IPS-15b (cell line): ENCODE measurements at regions not wholly inside any gene's neighbourhood (a gene's known extent, or its start where the extent isn't known, plus 50 kb on each side); places are given as distances from the start of the nearest gene placed in this dataset.

Source experiments
- H3K27me3 ChIP-seq: one replicate; pipeline ENCODE4 v1.6.1; 2013; ENCODE audit warnings: low read length; ENCODE audit not compliant: control insufficient read depth, insufficient read depth
- H3K36me3 ChIP-seq: one replicate; pipeline ENCODE4 v1.6.1; 2013; ENCODE audit warnings: low read length; ENCODE audit not compliant: control insufficient read depth, insufficient read depth
- H3K4me1 ChIP-seq: one replicate; pipeline ENCODE4 v1.6.1; 2013; ENCODE audit warnings: mild to moderate bottlenecking, low read length; ENCODE audit not compliant: control insufficient read depth, insufficient read depth
- H3K4me3 ChIP-seq: one replicate; pipeline ENCODE4 v1.5.1; 2013; ENCODE audit warnings: low read depth, low read length
- H3K9ac ChIP-seq: one replicate; pipeline ENCODE4 v1.6.1; 2013; ENCODE audit warnings: low read depth, mild to moderate bottlenecking, low read length
- H3K9me3 ChIP-seq: one replicate; pipeline ENCODE4 v1.6.1; 2013; ENCODE audit warnings: mild to moderate bottlenecking, low read length; ENCODE audit not compliant: control insufficient read depth, insufficient read depth

DNA sequence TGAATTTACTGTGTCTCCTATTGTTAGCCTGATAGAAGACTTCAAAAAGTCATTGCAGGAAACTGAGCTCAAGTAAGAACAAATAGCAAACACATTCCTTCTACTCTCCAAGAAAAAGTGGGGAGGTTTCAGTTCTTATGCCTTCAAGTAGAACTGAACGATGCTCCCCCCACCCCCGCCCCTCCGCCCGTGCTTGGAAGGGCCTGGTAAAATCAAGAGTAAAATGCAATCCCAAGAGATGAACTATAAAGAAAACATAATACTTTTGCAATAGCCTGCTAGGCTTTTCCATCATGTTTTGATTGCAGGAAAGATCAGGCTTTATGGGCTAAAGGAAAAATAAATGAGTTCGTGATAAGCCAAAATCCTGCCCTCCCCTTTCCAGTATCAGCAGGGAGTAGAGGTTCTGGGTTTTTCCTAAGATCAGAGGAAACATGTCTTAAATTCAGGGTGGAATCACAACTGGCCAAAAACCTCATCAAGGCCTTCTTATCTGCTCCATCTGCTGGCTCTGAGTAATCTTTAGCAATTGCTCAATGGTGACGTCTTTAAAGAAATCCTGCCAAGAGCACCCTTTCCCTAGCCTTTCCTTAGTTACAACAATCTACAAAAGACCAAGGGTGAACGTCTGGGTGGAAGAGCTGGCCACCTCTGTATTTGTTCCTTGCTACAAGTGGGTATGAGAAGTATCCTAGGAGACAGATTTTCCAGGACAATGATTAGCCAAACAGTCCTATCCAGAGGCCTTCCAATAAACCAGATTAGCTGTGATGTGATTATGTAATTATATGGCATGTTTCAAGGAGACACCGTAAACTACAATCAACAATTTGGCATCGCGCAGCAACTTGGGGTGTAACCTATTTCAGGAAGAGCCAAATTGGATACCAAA lies 66.3 kb upstream of the FAM9C start:
- no peaks in the 10 kb centered on the region for H3K36me3 ChIP-seq
- H3K4me3 ChIP-seq, result no peak overlapping the region
- H3K27me3 ChIP-seq, result no peaks in the 10 kb centered on the region
- no peaks in the 10 kb centered on the region for H3K9me3 ChIP-seq
- H3K4me1 ChIP-seq, result no peaks in the 10 kb centered on the region
- H3K9ac ChIP-seq, result no peak overlapping the region

DNA sequence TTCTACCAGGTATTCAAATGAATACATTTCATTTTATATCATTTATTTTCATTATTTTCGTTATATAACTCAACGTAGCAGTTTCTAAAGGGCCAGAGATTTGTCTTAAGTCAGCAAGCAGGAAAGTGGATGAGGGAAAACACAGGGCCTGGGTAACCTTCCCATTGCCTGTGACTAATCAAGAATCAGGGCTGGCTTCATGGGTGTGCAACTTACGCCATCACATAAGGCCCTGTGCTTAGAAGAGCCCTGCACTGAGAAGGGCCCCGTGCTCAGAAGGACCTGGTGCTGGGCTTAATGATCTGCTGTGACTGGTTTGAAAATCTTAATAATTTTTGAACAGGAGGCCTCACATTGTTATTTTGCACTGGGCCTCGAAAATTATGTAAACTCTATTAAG lies 65.4 kb upstream of the FAM9C start:
- no peaks in the 10 kb centered on the region for H3K27me3 ChIP-seq
- H3K9me3 ChIP-seq, result no peaks in the 10 kb centered on the region
- no peak overlapping the region for H3K9ac ChIP-seq
- no peaks in the 10 kb centered on the region for H3K4me1 ChIP-seq
- H3K4me3 ChIP-seq, result no peak overlapping the region
- no peaks in the 10 kb centered on the region for H3K36me3 ChIP-seq

DNA sequence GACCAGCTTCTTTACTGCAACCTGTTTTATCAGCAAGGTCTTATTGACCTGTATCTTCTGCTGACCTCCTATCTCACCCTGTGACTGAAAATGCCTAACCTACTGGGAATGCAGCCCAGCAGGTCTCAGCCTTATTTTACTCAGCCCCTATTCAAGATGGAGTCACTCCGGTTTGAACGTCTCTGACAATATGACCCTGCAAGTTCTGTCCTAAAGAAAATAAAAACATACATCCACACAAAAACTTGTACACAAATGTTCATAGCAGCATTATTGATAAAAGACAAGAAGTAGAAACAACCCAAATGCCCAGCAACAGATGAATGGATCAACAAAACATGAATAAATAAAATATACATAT lies 59.5 kb upstream of the FAM9C start:
- H3K27me3 ChIP-seq, result no peaks in the 10 kb centered on the region
- H3K9me3 ChIP-seq, result no peaks in the 10 kb centered on the region
- H3K9ac ChIP-seq, result no peak overlapping the region
- H3K4me3 ChIP-seq, result no peak overlapping the region
- no peaks in the 10 kb centered on the region for H3K36me3 ChIP-seq
- peaks cover 3% of the 10 kb centered on the region for H3K4me1 ChIP-seq

DNA sequence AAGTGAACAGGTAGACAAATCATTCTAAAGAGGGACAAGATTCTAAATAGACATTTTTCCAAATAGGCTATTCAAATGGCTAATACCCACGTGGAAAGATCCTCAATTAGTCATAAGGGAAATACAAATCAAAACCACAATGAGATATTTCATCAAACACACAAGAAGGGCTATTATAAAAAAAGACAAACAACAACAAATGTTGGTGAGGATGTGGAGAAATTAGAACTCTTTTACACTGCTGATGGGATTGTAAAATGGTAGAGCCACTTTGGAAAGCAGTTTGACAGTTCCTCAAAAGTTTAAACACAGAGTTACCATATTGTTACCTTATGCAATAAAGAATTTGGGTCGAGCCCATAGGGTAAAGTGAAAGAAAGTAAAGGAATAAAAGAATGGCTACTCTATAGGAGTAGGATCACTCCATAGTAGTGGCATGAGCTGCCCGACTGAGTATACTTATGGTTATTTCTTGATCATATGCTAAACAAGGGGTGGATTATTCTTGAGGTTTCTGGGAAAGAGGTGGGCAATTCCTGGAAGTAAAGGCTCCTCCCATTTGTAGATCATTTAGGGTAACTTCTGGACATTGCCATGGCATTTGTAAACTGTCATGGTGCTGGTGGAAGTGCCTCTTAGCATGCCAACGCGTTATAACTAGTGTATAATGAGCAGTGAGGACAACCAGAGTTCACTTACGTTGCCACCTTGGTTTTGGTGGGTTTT lies 58.9 kb upstream of the FAM9C start:
- Histone ChIP-seq H3K9ac (no peak overlapping the region), H3K27me3 (no peaks in the 10 kb centered on the region), H3K4me1 (peaks cover 3% of the 10 kb centered on the region), H3K4me3 (no peak overlapping the region), H3K36me3 (no peaks in the 10 kb centered on the region), H3K9me3 (no peaks in the 10 kb centered on the region)

DNA sequence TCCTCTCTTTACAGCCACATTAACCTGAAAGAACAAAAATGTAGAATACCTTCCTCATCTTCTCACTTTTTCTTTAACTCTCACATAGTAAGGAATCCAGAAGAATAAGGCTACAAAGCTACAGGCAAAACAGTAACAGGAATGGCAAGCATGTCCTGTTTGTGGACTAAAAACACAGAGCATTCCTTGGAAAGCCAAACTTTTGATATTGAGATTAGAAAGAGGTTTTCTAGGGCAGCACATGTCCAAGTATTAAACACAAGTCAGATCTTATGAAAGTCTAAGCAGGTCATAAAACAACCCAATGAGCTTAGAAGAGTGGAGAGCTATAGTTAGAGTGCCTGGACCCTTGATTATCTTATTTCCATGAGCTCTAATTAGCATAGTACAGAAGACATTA lies 58.2 kb upstream of the FAM9C start:
- Histone ChIP-seq H3K9ac (no peak overlapping the region), H3K4me1 (peaks cover 3% of the 10 kb centered on the region), H3K4me3 (no peak overlapping the region), H3K9me3 (no peaks in the 10 kb centered on the region), H3K36me3 (no peaks in the 10 kb centered on the region), H3K27me3 (no peaks in the 10 kb centered on the region)

DNA sequence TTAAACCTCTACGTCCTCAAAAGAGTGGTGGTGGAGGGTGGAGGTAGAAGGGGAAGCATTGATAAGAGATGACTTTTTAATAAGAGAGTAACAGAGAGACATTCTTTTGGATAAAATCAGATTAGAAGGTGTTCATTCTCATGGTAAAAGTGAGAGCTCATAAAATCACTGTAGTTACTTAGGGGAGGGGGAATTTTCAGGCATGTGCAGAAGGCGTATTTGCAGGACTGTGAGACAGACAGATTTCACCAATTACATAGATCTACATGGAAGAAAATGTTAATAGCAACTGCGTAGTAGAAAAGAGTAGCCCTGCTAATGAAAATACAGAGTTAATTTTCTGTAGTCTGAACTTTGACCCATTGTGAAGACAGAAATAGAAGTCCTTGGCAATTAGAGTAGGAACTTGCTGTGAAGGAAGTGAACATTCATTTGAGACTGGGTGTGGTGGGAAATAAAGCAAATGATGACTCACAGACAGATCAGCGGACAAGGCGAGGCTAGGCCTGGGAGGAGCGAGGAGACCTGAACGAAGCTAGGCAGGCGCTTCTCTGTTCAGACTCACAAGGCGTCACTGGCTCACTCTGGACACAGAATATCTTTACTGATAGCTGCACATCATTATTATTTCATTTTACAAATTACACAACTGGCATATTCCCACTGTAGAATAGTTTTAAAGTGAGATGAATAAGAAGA lies 57.2 kb upstream of the FAM9C start:
- Histone ChIP-seq H3K36me3 (no peaks in the 10 kb centered on the region), H3K9ac (no peak overlapping the region), H3K27me3 (no peaks in the 10 kb centered on the region), H3K4me1 (peaks cover 3% of the 10 kb centered on the region), H3K4me3 (no peak overlapping the region), H3K9me3 (no peaks in the 10 kb centered on the region)

DNA sequence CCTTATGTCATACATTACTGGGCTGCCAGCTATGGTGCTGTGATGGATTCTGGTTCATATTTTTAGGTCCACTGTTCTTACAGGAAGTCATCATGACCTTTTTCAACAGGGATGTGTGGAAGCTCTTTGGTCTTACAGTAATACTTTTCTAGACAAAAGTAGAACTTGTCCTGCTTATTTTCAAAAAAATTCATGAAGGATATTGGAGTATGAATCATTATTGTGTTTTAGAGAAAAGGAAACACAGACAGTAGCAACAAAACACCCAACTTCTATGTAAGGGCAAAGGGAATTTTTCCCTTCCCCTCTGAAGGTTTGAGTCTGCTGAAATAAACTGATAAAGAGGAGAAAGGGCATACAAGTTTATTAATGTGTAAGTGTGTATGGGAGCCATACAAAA lies 54.7 kb upstream of the FAM9C start:
- Histone ChIP-seq H3K36me3 (no peaks in the 10 kb centered on the region), H3K9me3 (no peaks in the 10 kb centered on the region), H3K27me3 (no peaks in the 10 kb centered on the region), H3K4me3 (no peak overlapping the region), H3K9ac (no peak overlapping the region), H3K4me1 (peaks cover 3% of the 10 kb centered on the region)

DNA sequence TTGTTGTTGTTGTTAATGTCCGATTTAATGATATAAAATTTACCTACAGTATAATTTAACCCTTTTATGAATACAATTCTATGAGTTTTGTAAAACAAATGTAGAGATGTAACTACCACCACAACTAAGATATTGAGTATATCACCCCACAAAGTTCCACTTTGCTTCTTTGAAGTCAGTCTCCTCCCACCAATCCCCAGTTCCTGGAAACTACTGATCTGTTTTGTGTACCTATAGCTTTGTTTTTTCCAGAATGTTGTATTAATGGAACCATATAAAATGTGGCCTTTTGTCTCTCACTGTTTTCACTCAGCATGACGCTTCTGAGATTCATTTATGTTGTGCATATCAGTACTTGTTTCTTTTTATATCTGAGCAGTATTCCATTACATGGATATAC lies 52.3 kb upstream of the FAM9C start:
- no peak overlapping the region for H3K9ac ChIP-seq
- H3K27me3 ChIP-seq, result no peaks in the 10 kb centered on the region
- no peaks in the 10 kb centered on the region for H3K36me3 ChIP-seq
- peaks cover 3% of the 10 kb centered on the region for H3K4me1 ChIP-seq
- no peaks in the 10 kb centered on the region for H3K9me3 ChIP-seq
- H3K4me3 ChIP-seq, result no peak overlapping the region

DNA sequence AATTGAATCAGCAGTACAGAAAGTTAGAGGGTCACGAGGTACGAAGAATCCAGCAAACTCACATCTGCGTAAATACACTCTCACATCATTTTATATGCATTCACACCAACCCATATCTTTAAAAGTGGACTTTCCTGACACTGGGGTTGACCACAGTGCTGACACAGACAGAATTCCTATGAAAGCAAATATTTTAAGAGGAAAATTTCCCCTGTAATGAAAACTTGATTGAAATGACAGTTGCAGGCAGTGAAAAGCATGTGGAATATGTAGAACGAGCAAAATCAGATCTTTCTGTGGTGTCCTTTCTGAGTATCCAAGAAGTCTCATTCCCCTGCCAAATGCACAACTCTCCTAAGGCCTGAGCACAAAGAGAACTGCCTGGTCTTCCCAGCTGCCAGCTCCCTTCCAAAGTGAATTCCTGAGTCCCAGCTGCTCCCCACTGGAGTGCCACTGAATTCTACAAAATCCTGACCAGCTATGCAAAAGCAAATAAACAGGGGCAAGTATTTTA lies 50.5 kb upstream of the FAM9C start:
- H3K27me3 ChIP-seq, result no peaks in the 10 kb centered on the region
- no peaks in the 10 kb centered on the region for H3K9me3 ChIP-seq
- H3K4me1 ChIP-seq, result no peaks in the 10 kb centered on the region
- no peaks in the 10 kb centered on the region for H3K36me3 ChIP-seq
- no peak overlapping the region for H3K9ac ChIP-seq
- H3K4me3 ChIP-seq, result no peak overlapping the region

DNA sequence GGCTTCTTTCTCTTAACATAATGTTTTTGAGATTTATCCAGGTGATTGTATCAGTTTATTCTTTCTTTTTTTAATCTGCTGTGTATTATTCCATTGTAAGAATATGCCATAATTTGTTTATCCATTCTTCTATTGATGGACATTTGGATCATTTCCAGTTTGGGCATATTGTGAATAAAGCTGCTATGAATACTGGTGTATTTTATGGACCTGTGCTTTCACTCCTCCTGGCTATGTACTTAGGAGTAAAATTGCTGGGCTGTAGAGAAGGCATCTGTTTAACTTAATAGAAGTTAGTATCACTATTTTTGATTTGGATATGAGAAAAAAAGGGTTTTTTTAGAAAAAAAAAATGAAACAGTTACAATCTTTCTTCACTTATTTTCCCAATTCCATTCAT lies 50.0 kb upstream of the FAM9C start:
- H3K9me3 ChIP-seq, result no peaks in the 10 kb centered on the region
- no peak overlapping the region for H3K9ac ChIP-seq
- no peaks in the 10 kb centered on the region for H3K27me3 ChIP-seq
- no peaks in the 10 kb centered on the region for H3K4me1 ChIP-seq
- H3K36me3 ChIP-seq, result no peaks in the 10 kb centered on the region
- no peak overlapping the region for H3K4me3 ChIP-seq
